ENCODE measurements at regions not wholly inside any gene's neighbourhood (a gene's known extent, or its start where the extent isn't known, plus 50 kb on each side); places are given as distances from the start of the nearest gene placed in this dataset.

GRCh38 chr6:120055071-120055470 lies 705.5 kb upstream of the MAN1A1 start:
- DNase-seq: no peak

- no peak for DNase-seq
Observed at GRCh38 chr6:120039664-120040063, 690.1 kb upstream of the MAN1A1 start.

GRCh38 chr6:120031837-120032236 lies 682.3 kb upstream of the MAN1A1 start:
- no peak for DNase-seq

- no peak for DNase-seq
Observed at GRCh38 chr6:120026791-120027190, 677.2 kb upstream of the MAN1A1 start.

GRCh38 chr6:120010075-120010474 lies 660.5 kb upstream of the MAN1A1 start:
- DNase-seq: no peak

GRCh38 chr6:120005292-120005976 lies 655.9 kb upstream of the MAN1A1 start:
- DNase-seq: peak; percentile 1

GRCh38 chr6:119986934-119987549 lies 637.5 kb upstream of the MAN1A1 start:
- DNase-seq: no peak

- DNase-seq: no peak
Observed at GRCh38 chr6:119985952-119986736, 636.6 kb upstream of the MAN1A1 start.

- no peak for DNase-seq
Observed at GRCh38 chr6:119980802-119981201, 631.2 kb upstream of the MAN1A1 start.

GRCh38 chr6:119979862-119980261 lies 630.3 kb upstream of the MAN1A1 start:
- DNase-seq: no peak

- no peak for DNase-seq
Observed at GRCh38 chr6:119978274-119978889, 628.8 kb upstream of the MAN1A1 start.

GRCh38 chr6:119974430-119975159 lies 625.0 kb upstream of the MAN1A1 start:
- no peak for DNase-seq

GRCh38 chr6:119966484-119966883 lies 616.9 kb upstream of the MAN1A1 start:
- no peak for DNase-seq

GRCh38 chr6:119965900-119966299 lies 616.3 kb upstream of the MAN1A1 start:
- no peak for DNase-seq

- no peak for DNase-seq
Observed at GRCh38 chr6:119965008-119965407, 615.4 kb upstream of the MAN1A1 start.

- no peak for DNase-seq
Observed at GRCh38 chr6:119962505-119962904, 612.9 kb upstream of the MAN1A1 start.

- DNase-seq: no peak
Observed at GRCh38 chr6:119961450-119961849, 611.9 kb upstream of the MAN1A1 start.

- DNase-seq: no peak
Observed at GRCh38 chr6:119960456-119960855, 610.9 kb upstream of the MAN1A1 start.

- no peak for DNase-seq
Observed at GRCh38 chr6:119960036-119960435, 610.5 kb upstream of the MAN1A1 start.

- no peak for DNase-seq
Observed at GRCh38 chr6:119957195-119957594, 607.6 kb upstream of the MAN1A1 start.

- DNase-seq: no peak
Observed at GRCh38 chr6:119952696-119953095, 603.1 kb upstream of the MAN1A1 start.

GRCh38 chr6:119950681-119951080 lies 601.1 kb upstream of the MAN1A1 start:
- DNase-seq: no peak

All from DMS79 (cell line).